ENCODE measurements at regions not wholly inside any gene's neighbourhood (a gene's known extent, or its start where the extent isn't known, plus 50 kb on each side); places are given as distances from the start of the nearest gene placed in this dataset.

- no peak for TF ChIP-seq CTCF (IDR thresholded peaks at IDR 0.05)
- H3K27me3 Mint-ChIP-seq (ENCODE audit: low read depth), result no peaks in the 10 kb centered on the region
- H3K4me1 Mint-ChIP-seq (ENCODE audit: low read depth), result peaks cover 47% of the 10 kb centered on the region
- H3K9me3 Mint-ChIP-seq (ENCODE audit: low read depth), result peaks cover 3% of the 10 kb centered on the region
- no peak overlapping the region for H3K4me3 Mint-ChIP-seq (ENCODE audit: unreplicated experiment)
- no peak overlapping the region for H3K27ac Mint-ChIP-seq (ENCODE audit: unreplicated experiment)
- peaks cover 1% of the 10 kb centered on the region for H3K36me3 Mint-ChIP-seq (ENCODE audit: low read depth)
- DNase-seq (ENCODE audit: low spot score), result no peak
Measured at GRCh38 chr16:85326113-85326793, 214.0 kb upstream of the CIBAR2 start.

GRCh38 chr16:85326794-85327181 lies 214.5 kb upstream of the CIBAR2 start:
- peaks cover 1% of the 10 kb centered on the region for H3K36me3 Mint-ChIP-seq (ENCODE audit: low read depth)
- H3K9me3 Mint-ChIP-seq (ENCODE audit: low read depth), result peaks cover 3% of the 10 kb centered on the region
- TF ChIP-seq CTCF (IDR thresholded peaks at IDR 0.05), result no peak
- no peak overlapping the region for H3K4me3 Mint-ChIP-seq (ENCODE audit: unreplicated experiment)
- peaks cover 42% of the 10 kb centered on the region for H3K4me1 Mint-ChIP-seq (ENCODE audit: low read depth)
- DNase-seq (ENCODE audit: low spot score), result no peak
- no peaks in the 10 kb centered on the region for H3K27me3 Mint-ChIP-seq (ENCODE audit: low read depth)
- no peak overlapping the region for H3K27ac Mint-ChIP-seq (ENCODE audit: unreplicated experiment)

GRCh38 chr16:85327731-85328675 lies 215.7 kb upstream of the CIBAR2 start:
- Mint-ChIP-seq H3K27me3 (ENCODE audit: low read depth) (no peaks in the 10 kb centered on the region), H3K4me1 (ENCODE audit: low read depth) (peaks cover 30% of the 10 kb centered on the region), H3K4me3 (ENCODE audit: unreplicated experiment) (no peak overlapping the region), H3K36me3 (ENCODE audit: low read depth) (peaks cover 1% of the 10 kb centered on the region), H3K27ac (ENCODE audit: unreplicated experiment) (no peak overlapping the region), H3K9me3 (ENCODE audit: low read depth) (peaks cover 3% of the 10 kb centered on the region)
- DNase-seq (ENCODE audit: low spot score), result no peak
- no peak for TF ChIP-seq CTCF (IDR thresholded peaks at IDR 0.05)

GRCh38 chr16:85328676-85329058 lies 216.4 kb upstream of the CIBAR2 start:
- peaks cover 3% of the 10 kb centered on the region for H3K9me3 Mint-ChIP-seq (ENCODE audit: low read depth)
- no peak overlapping the region for H3K4me3 Mint-ChIP-seq (ENCODE audit: unreplicated experiment)
- DNase-seq (ENCODE audit: low spot score), result no peak
- no peak overlapping the region for H3K27ac Mint-ChIP-seq (ENCODE audit: unreplicated experiment)
- H3K36me3 Mint-ChIP-seq (ENCODE audit: low read depth), result peaks cover 1% of the 10 kb centered on the region
- H3K4me1 Mint-ChIP-seq (ENCODE audit: low read depth), result peaks cover 27% of the 10 kb centered on the region
- no peak for TF ChIP-seq CTCF (IDR thresholded peaks at IDR 0.05)
- no peaks in the 10 kb centered on the region for H3K27me3 Mint-ChIP-seq (ENCODE audit: low read depth)

- Mint-ChIP-seq H3K27me3 (ENCODE audit: low read depth) (peaks cover 3% of the 10 kb centered on the region), H3K4me1 (ENCODE audit: low read depth) (peaks cover 27% of the 10 kb centered on the region), H3K36me3 (ENCODE audit: low read depth) (no peaks in the 10 kb centered on the region), H3K9me3 (ENCODE audit: low read depth) (no peaks in the 10 kb centered on the region), H3K4me3 (ENCODE audit: unreplicated experiment) (no peak overlapping the region), H3K27ac (ENCODE audit: unreplicated experiment) (no peak overlapping the region)
- DNase-seq (ENCODE audit: low spot score), result no peak
- no peak for TF ChIP-seq CTCF (IDR thresholded peaks at IDR 0.05)
Measured at GRCh38 chr16:85329059-85329812, 217.0 kb upstream of the CIBAR2 start.

All from chondrocyte (in vitro differentiated cells).